ENCODE measurements at regions not wholly inside any gene's neighbourhood (a gene's known extent, or its start where the extent isn't known, plus 50 kb on each side); places are given as distances from the start of the nearest gene placed in this dataset.

- H3K4me1 ChIP-seq (replicated peaks in 1 of 2; ENCODE audit: control insufficient read depth in 2 of 2, insufficient read depth in 2 of 2, low read length in 2 of 2): no peaks in the 10 kb centered on the region
- H3K36me3 ChIP-seq (ENCODE audit: control insufficient read depth, insufficient read depth, low read length): no peaks in the 10 kb centered on the region
- no peak overlapping the region for H3K9ac ChIP-seq (ENCODE audit: insufficient read depth in 1 of 2, low read depth in 2 of 2, low read length in 2 of 2)
- H3K4me3 ChIP-seq: no peak overlapping the region
- intact Hi-C loops (cut with micrococcal nuclease) (no loop called here), in situ Hi-C loops (cut with MboI) (no loop called here)
- no peaks in the 10 kb centered on the region for H4K20me1 ChIP-seq (replicated peaks; ENCODE audit: control insufficient read depth, insufficient read depth, low read length)
- no peak for DNase-seq (ENCODE audit: extremely low read depth in 1 of 4, low spot score in 3 of 4)
- 36% methylated on average over 2 of the region's 2 CpGs for WGBS (ENCODE audit: insufficient coverage, low coverage, missing lambda C conversion rate)
- no peak overlapping the region for H2AFZ ChIP-seq (ENCODE audit: low read depth, low read length)
- no peak overlapping the region for H3K4me2 ChIP-seq (ENCODE audit: insufficient read depth, low read length)
- no peak for FAIRE-seq
- no peaks in the 10 kb centered on the region for H3K27me3 ChIP-seq (ENCODE audit: control insufficient read depth in 2 of 2, insufficient read depth in 2 of 2, low read length in 2 of 2)
- ChIA-PET POLR2A (interaction anchor here (0.6 kb wide), 1 partner anchor 942 kb away, joined by 3 read pairs; no protein-coding TSS in a partner anchor), CTCF (ENCODE audit: low intra/inter-chr PET ratio) (no interaction called here)
- BruUV-seq (replicated peaks): no TSS peak
- H3K79me2 ChIP-seq (ENCODE audit: control insufficient read depth, insufficient read depth, low read length): no peaks in the 10 kb centered on the region
- no peaks in the 10 kb centered on the region for H3K9me1 ChIP-seq (ENCODE audit: control insufficient read depth, insufficient read depth, low read length)
- no peaks in the 10 kb centered on the region for H3K9me3 ChIP-seq (replicated peaks; ENCODE audit: control insufficient read depth, insufficient read depth, low read depth, low read length)
- no peak for ATAC-seq
- no peak overlapping the region for H3K27ac ChIP-seq (ENCODE audit: extremely low read depth, low read depth, low read length)
- no peak for TF ChIP-seq THAP12 (CRISPR knock-in tag; IDR thresholded peaks at IDR 0.05)
- TF ChIP-seq SIRT6 (IDR thresholded peaks at IDR 0.05; ENCODE audit: low read depth, low read length): no peak
- TF ChIP-seq CXXC5 (CRISPR knock-in tag; IDR thresholded peaks at IDR 0.05): no peak
- TF ChIP-seq USF1 (CRISPR knock-in tag; IDR thresholded peaks at IDR 0.05): no peak
- TF ChIP-seq RBFOX2 (IDR thresholded peaks at IDR 0.05; ENCODE audit: low read depth, low read length): no peak
- TF ChIP-seq ZFP1 (CRISPR knock-in tag; IDR thresholded peaks at IDR 0.05): no peak
Observed at GRCh38 chr16:72704746-72705372, 343.1 kb downstream of the ZFHX3 start.

Measured in K562 (cell line).